ENCODE measurements at regions not wholly inside any gene's neighbourhood (a gene's known extent, or its start where the extent isn't known, plus 50 kb on each side); places are given as distances from the start of the nearest gene placed in this dataset.

DNA sequence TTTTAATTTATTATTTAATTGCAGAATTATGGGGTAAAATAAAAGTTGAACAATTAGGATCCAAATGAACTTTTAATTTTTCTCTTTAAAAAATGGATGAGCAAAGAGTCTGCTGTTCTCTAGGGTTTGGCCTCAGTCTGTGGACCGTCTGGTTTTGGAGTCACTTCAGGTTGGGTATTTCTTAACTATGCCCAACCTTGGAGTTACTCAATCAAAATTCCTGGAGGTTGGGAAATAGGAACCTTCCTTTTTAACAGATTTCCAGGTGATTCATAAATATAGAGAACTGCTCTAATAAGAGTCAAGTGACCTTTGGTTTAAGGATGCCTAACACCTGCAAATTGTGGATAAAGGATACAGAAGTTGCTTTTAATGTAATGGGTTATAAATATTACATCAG lies 241.5 kb upstream of the GCFC2 start:
- TF ChIP-seq, protein P1, sequence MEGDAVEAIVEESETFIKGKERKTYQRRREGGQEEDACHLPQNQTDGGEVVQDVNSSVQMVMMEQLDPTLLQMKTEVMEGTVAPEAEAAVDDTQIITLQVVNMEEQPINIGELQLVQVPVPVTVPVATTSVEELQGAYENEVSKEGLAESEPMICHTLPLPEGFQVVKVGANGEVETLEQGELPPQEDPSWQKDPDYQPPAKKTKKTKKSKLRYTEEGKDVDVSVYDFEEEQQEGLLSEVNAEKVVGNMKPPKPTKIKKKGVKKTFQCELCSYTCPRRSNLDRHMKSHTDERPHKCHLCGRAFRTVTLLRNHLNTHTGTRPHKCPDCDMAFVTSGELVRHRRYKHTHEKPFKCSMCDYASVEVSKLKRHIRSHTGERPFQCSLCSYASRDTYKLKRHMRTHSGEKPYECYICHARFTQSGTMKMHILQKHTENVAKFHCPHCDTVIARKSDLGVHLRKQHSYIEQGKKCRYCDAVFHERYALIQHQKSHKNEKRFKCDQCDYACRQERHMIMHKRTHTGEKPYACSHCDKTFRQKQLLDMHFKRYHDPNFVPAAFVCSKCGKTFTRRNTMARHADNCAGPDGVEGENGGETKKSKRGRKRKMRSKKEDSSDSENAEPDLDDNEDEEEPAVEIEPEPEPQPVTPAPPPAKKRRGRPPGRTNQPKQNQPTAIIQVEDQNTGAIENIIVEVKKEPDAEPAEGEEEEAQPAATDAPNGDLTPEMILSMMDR (IDR thresholded peaks at IDR 0.05; ENCODE audit: low read length): no peak
- no peak for TF ChIP-seq EZH2 (optimal IDR thresholded peaks at IDR 0.05; ENCODE audit: low read depth, low read length)
- TF ChIP-seq EZH2phosphoT487 (IDR thresholded peaks at IDR 0.05; ENCODE audit: low read length): no peak
